PFSK-1 (cell line): ENCODE measurements at regions not wholly inside any gene's neighbourhood (a gene's known extent, or its start where the extent isn't known, plus 50 kb on each side); places are given as distances from the start of the nearest gene placed in this dataset.

ENCODE experiments used
- POLR2AphosphoS5 ChIP-seq: IDR thresholded peaks from 2 replicates; pipeline ENCODE4 v1.6.1; 2012; ENCODE audit warnings: low read depth, mild to moderate bottlenecking, control low read depth, low read length, moderate library complexity
- SIN3A ChIP-seq: IDR thresholded peaks from 2 replicates; pipeline ENCODE4 v1.6.1; 2012; ENCODE audit warnings: mild to moderate bottlenecking, low read length, moderate library complexity, borderline replicate concordance; ENCODE audit not compliant: insufficient read depth
- TAF1 ChIP-seq: IDR thresholded peaks from 2 replicates; pipeline ENCODE4 v1.6.1; 2012; ENCODE audit warnings: low read length, control low read depth, borderline replicate concordance; ENCODE audit not compliant: insufficient read depth
- TF ChIP-seq, protein P1 (sequence below), 2 experiments: IDR thresholded peaks; 2 replicates each; pipeline versions ENCODE4 v1.6.1 to v1.8.0; 2011 to 2012; ENCODE audit warnings: low read depth in 2 of 2, low read length in 2 of 2, control low read depth in 1 of 2, inconsistent platforms in 1 of 2, mild to moderate bottlenecking in 1 of 2, moderate library complexity in 1 of 2; ENCODE audit not compliant: insufficient read depth in 1 of 2

DNA sequence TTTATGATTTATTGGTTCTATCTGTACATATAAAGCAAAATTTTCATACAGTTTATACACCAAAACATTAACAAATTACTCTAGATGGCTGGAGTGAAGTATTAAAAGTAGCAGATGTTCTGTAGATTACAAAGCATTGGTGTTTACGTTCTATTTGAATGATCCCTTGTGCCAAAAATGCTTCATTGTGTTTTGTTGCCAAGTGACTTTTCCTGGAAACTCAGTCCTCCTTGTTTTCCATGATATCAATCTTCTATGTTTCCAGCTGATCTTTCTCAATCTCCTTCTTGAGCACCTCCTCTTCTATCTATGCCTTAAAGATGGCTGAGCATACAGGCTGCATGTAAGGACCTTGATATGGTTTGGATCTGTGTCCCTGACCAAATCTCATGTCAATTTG lies 263.6 kb upstream of the CTSO start:
- no peak for TF ChIP-seq TAF1
- TF ChIP-seq POLR2AphosphoS5 = no peak
- no peak for TF ChIP-seq SIN3A
- TF ChIP-seq, protein P1, sequence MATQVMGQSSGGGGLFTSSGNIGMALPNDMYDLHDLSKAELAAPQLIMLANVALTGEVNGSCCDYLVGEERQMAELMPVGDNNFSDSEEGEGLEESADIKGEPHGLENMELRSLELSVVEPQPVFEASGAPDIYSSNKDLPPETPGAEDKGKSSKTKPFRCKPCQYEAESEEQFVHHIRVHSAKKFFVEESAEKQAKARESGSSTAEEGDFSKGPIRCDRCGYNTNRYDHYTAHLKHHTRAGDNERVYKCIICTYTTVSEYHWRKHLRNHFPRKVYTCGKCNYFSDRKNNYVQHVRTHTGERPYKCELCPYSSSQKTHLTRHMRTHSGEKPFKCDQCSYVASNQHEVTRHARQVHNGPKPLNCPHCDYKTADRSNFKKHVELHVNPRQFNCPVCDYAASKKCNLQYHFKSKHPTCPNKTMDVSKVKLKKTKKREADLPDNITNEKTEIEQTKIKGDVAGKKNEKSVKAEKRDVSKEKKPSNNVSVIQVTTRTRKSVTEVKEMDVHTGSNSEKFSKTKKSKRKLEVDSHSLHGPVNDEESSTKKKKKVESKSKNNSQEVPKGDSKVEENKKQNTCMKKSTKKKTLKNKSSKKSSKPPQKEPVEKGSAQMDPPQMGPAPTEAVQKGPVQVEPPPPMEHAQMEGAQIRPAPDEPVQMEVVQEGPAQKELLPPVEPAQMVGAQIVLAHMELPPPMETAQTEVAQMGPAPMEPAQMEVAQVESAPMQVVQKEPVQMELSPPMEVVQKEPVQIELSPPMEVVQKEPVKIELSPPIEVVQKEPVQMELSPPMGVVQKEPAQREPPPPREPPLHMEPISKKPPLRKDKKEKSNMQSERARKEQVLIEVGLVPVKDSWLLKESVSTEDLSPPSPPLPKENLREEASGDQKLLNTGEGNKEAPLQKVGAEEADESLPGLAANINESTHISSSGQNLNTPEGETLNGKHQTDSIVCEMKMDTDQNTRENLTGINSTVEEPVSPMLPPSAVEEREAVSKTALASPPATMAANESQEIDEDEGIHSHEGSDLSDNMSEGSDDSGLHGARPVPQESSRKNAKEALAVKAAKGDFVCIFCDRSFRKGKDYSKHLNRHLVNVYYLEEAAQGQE (IDR thresholded peaks at IDR 0.05; ENCODE audit: insufficient read depth in 1 of 2, low read depth in 2 of 2, low read length in 2 of 2) = no peak
